Neural progenitor cell (in vitro differentiated cells): ENCODE measurements at regions not wholly inside any gene's neighbourhood (a gene's known extent, or its start where the extent isn't known, plus 50 kb on each side); places are given as distances from the start of the nearest gene placed in this dataset.

Experiments
- CTCF ChIP-seq: fragments of 200-600 bp; sonication (generic); IDR thresholded peaks from 2 replicates; pipeline ENCODE4 v1.5.1; 2017; ENCODE audit warnings: antibody characterized with exemption, mild to moderate bottlenecking
- EZH2 ChIP-seq: fragments of 200-600 bp; sonication (generic); IDR thresholded peaks from 2 replicates; pipeline ENCODE4 v1.6.1; 2017; ENCODE audit warnings: antibody characterized with exemption, mild to moderate bottlenecking, moderate library complexity
- EZH2phosphoT487 ChIP-seq: fragments of 200-600 bp; sonication (generic); IDR thresholded peaks from 2 replicates; pipeline ENCODE4 v1.6.1; 2017; ENCODE audit warnings: antibody characterized with exemption

DNA sequence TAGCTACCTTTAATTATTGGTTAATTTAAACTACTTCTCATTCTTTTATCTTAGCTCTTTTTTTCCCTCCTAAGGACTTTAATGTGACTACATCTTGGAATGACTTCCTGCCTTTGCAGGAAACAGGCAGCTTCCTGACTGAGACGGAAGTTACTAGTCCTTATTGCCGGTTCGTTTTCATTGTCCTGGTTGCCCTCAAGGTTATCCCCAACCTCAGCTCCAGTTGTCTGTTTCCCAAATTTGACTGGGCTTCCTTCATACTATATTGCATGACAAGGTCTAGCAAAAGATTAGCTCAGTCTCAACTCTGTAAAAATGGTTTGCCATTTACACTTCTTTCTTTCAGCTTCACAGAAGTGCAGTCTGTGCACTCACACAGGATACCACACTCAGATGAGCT, 109.9 kb upstream of the DDX53 start:
- no peak for TF ChIP-seq CTCF
- TF ChIP-seq EZH2, result no peak
- no peak for TF ChIP-seq EZH2phosphoT487
